Left renal cortex interstitium (tissue), 4 donors: ENCODE measurements at regions not wholly inside any gene's neighbourhood (a gene's known extent, or its start where the extent isn't known, plus 50 kb on each side); places are given as distances from the start of the nearest gene placed in this dataset.
A peak's percentile ranks its signal among the peaks of the same experiment; 100 is the strongest.

Source experiments
- DNase-seq, 4 donors: peaks; one replicate each; pipeline ENCODE4 v3.0.0-alpha.2; 2013; ENCODE audit warnings: low read depth in 4 of 4, low spot score in 2 of 4, missing footprints in 1 of 4

- DNase-seq = peak in 3 of 4 donors; percentile 7 to 33 (median 13)
These were observed 183.2 kb downstream of the C12orf50 start for GRCh38 chr12:87846045-87846444.

- DNase-seq = no peak
These were observed 187.3 kb downstream of the C12orf50 start for GRCh38 chr12:87841935-87842334.

GRCh38 chr12:87836190-87836589 lies 193.0 kb downstream of the C12orf50 start:
- no peak for DNase-seq

GRCh38 chr12:87828382-87828973 lies 200.7 kb downstream of the C12orf50 start:
- no peak for DNase-seq

- DNase-seq = no peak
These were observed 201.4 kb downstream of the C12orf50 start for GRCh38 chr12:87827638-87828264.

- DNase-seq = no peak
These were observed 206.3 kb downstream of the C12orf50 start for GRCh38 chr12:87822923-87823322.

- no peak for DNase-seq
These were observed 208.5 kb downstream of the C12orf50 start for GRCh38 chr12:87820524-87821202.

- DNase-seq = no peak
These were observed 210.8 kb downstream of the C12orf50 start for GRCh38 chr12:87818441-87818840.

GRCh38 chr12:87815771-87816585 lies 213.2 kb downstream of the C12orf50 start:
- DNase-seq = peak in 1 of 4 donors; percentile 26

GRCh38 chr12:87814625-87815024 lies 214.6 kb downstream of the C12orf50 start:
- no peak for DNase-seq

- DNase-seq = no peak
These were observed 215.5 kb downstream of the C12orf50 start for GRCh38 chr12:87813476-87814234.

- no peak for DNase-seq
These were observed 216.5 kb downstream of the C12orf50 start for GRCh38 chr12:87812681-87813080.

- DNase-seq = no peak
These were observed 217.2 kb downstream of the C12orf50 start for GRCh38 chr12:87812030-87812429.

GRCh38 chr12:87809916-87810315 lies 219.3 kb downstream of the C12orf50 start:
- DNase-seq = no peak

- no peak for DNase-seq
These were observed 222.1 kb downstream of the C12orf50 start for GRCh38 chr12:87807086-87807485.

GRCh38 chr12:87806310-87806709 lies 222.9 kb downstream of the C12orf50 start:
- no peak for DNase-seq

- DNase-seq = no peak
These were observed 224.8 kb downstream of the C12orf50 start for GRCh38 chr12:87804386-87804785.

GRCh38 chr12:87802721-87803011 lies 226.5 kb downstream of the C12orf50 start:
- no peak for DNase-seq

- DNase-seq = no peak
These were observed 227.1 kb downstream of the C12orf50 start for GRCh38 chr12:87801860-87802720.
